ENCODE measurements at regions not wholly inside any gene's neighbourhood (a gene's known extent, or its start where the extent isn't known, plus 50 kb on each side); places are given as distances from the start of the nearest gene placed in this dataset.

DNA sequence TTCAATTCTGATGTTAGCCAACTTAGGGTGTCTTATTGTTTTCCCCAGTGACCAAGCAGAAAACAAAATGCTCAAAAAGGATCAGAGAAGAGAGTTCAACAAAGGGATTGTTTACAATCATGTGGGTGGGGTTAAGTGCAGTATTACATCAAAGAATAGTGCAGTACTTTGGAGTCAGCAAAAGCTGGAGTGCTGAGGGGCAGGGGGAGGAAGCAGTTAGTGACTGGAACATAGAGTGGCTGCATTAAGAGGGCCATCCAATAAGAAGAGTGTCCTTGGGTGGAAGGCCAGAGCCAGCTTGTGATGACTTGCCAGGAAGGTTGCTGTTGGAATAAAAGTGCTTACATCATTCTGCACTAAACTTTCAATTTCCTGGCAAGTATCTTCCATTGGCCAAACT, 175.5 kb downstream of the CYYR1 start:
- intact Hi-C loops (cut with micrococcal nuclease; ENCODE audit: unreplicated experiment), result no loop called here
- CTCF ChIA-PET, result no interaction called here
- DNase-seq, result no peak
- Mint-ChIP-seq H3K27ac (ENCODE audit: unreplicated experiment) (no peak overlapping the region), H3K36me3 (ENCODE audit: insufficient read depth, unreplicated experiment) (no peaks in the 10 kb centered on the region), H3K4me1 (ENCODE audit: low read depth, unreplicated experiment) (no peaks in the 10 kb centered on the region), H3K4me3 (ENCODE audit: low read depth, unreplicated experiment) (no peak overlapping the region), H3K27me3 (ENCODE audit: unreplicated experiment) (no peaks in the 10 kb centered on the region), H3K9me3 (ENCODE audit: low read depth, unreplicated experiment) (peaks cover 2% of the 10 kb centered on the region)
- TF ChIP-seq, protein P1, sequence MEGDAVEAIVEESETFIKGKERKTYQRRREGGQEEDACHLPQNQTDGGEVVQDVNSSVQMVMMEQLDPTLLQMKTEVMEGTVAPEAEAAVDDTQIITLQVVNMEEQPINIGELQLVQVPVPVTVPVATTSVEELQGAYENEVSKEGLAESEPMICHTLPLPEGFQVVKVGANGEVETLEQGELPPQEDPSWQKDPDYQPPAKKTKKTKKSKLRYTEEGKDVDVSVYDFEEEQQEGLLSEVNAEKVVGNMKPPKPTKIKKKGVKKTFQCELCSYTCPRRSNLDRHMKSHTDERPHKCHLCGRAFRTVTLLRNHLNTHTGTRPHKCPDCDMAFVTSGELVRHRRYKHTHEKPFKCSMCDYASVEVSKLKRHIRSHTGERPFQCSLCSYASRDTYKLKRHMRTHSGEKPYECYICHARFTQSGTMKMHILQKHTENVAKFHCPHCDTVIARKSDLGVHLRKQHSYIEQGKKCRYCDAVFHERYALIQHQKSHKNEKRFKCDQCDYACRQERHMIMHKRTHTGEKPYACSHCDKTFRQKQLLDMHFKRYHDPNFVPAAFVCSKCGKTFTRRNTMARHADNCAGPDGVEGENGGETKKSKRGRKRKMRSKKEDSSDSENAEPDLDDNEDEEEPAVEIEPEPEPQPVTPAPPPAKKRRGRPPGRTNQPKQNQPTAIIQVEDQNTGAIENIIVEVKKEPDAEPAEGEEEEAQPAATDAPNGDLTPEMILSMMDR (IDR thresholded peaks at IDR 0.05; ENCODE audit: unreplicated experiment), result no peak
- BruUV-seq (replicated peaks), result no TSS peak

DNA sequence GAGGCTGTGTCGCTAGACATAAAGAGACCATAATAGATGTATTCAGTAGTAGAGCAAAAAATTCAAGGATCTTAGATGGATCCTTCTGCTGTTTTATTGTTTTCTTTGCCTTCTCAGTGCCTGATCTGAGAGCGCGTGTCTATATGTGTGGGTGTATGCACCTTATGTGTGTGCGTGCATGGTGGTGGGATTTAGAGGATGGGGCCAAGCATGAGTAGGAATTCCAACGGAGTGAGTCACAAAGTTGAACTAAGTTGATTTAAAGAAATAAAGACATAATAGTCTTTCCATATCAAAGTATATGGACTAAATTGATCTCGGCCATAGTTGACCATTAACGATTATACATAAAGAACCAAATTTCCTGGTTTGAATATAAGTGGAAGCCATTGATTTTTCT, 178.7 kb downstream of the CYYR1 start:
- intact Hi-C loops (cut with micrococcal nuclease; ENCODE audit: unreplicated experiment), result no loop called here
- Mint-ChIP-seq H3K4me3 (ENCODE audit: low read depth, unreplicated experiment) (no peak overlapping the region), H3K27me3 (ENCODE audit: unreplicated experiment) (no peaks in the 10 kb centered on the region), H3K9me3 (ENCODE audit: low read depth, unreplicated experiment) (peaks cover 2% of the 10 kb centered on the region), H3K27ac (ENCODE audit: unreplicated experiment) (no peak overlapping the region), H3K4me1 (ENCODE audit: low read depth, unreplicated experiment) (peaks cover 19% of the 10 kb centered on the region), H3K36me3 (ENCODE audit: insufficient read depth, unreplicated experiment) (no peaks in the 10 kb centered on the region)
- DNase-seq, result no peak
- TF ChIP-seq, protein P1 (IDR thresholded peaks at IDR 0.05; ENCODE audit: unreplicated experiment), result no peak
- CTCF ChIA-PET, result no interaction called here
- BruUV-seq (replicated peaks), result no TSS peak

DNA sequence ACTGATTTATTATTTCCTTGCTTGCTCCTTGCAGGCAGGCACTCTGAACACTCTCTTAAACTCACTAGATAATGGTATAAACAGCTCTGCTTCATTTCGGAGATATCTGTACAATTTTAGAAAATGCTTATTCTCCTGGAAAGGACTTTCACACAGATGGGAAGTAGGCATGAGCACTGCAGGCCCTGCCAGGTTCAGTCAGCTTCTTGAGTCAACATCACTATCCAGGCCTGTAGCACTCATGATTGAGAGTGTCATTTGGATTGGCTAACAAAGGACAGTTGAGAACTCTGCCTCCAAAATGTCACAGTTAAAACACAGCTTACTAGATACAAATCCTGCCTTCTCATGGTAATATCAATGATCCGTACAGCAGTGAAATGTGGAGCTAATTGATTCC, 181.9 kb downstream of the CYYR1 start:
- no peaks in the 10 kb centered on the region for H3K27me3 Mint-ChIP-seq (ENCODE audit: unreplicated experiment)
- peaks cover 30% of the 10 kb centered on the region for H3K4me1 Mint-ChIP-seq (ENCODE audit: low read depth, unreplicated experiment)
- no peaks in the 10 kb centered on the region for H3K36me3 Mint-ChIP-seq (ENCODE audit: insufficient read depth, unreplicated experiment)
- H3K4me3 Mint-ChIP-seq (ENCODE audit: low read depth, unreplicated experiment), result no peak overlapping the region
- BruUV-seq (replicated peaks), result no TSS peak
- DNase-seq, result no peak
- CTCF ChIA-PET, result no interaction called here
- no peaks in the 10 kb centered on the region for H3K9me3 Mint-ChIP-seq (ENCODE audit: low read depth, unreplicated experiment)
- intact Hi-C loops (cut with micrococcal nuclease; ENCODE audit: unreplicated experiment), result no loop called here
- no peak overlapping the region for H3K27ac Mint-ChIP-seq (ENCODE audit: unreplicated experiment)
- TF ChIP-seq, protein P1 (IDR thresholded peaks at IDR 0.05; ENCODE audit: unreplicated experiment), result no peak

- intact Hi-C loops (cut with micrococcal nuclease; ENCODE audit: unreplicated experiment), result no loop called here
- H3K27ac Mint-ChIP-seq (ENCODE audit: unreplicated experiment), result peak overlapping the region; percentile 85
- BruUV-seq (replicated peaks), result no TSS peak
These were observed 183.0 kb downstream of the CYYR1 start for GRCh38 chr21:26389971-26390641.

More at GRCh38 chr21:26389971-26390641, 183.0 kb downstream of the CYYR1 start:
- H3K36me3 Mint-ChIP-seq (ENCODE audit: insufficient read depth, unreplicated experiment), result no peaks in the 10 kb centered on the region
- peak overlapping the region; percentile 21 for H3K4me3 Mint-ChIP-seq (ENCODE audit: low read depth, unreplicated experiment)
- TF ChIP-seq, protein P1 (IDR thresholded peaks at IDR 0.05; ENCODE audit: unreplicated experiment), result no peak
- H3K9me3 Mint-ChIP-seq (ENCODE audit: low read depth, unreplicated experiment), result peaks cover 4% of the 10 kb centered on the region
- peaks cover 37% of the 10 kb centered on the region for H3K4me1 Mint-ChIP-seq (ENCODE audit: low read depth, unreplicated experiment)
- CTCF ChIA-PET, result no interaction called here
- DNase-seq, result peak; percentile 9
- H3K27me3 Mint-ChIP-seq (ENCODE audit: unreplicated experiment), result no peaks in the 10 kb centered on the region

Data from Calu3 (cell line).